ENCODE measurements at regions not wholly inside any gene's neighbourhood (a gene's known extent, or its start where the extent isn't known, plus 50 kb on each side); places are given as distances from the start of the nearest gene placed in this dataset.

DNA sequence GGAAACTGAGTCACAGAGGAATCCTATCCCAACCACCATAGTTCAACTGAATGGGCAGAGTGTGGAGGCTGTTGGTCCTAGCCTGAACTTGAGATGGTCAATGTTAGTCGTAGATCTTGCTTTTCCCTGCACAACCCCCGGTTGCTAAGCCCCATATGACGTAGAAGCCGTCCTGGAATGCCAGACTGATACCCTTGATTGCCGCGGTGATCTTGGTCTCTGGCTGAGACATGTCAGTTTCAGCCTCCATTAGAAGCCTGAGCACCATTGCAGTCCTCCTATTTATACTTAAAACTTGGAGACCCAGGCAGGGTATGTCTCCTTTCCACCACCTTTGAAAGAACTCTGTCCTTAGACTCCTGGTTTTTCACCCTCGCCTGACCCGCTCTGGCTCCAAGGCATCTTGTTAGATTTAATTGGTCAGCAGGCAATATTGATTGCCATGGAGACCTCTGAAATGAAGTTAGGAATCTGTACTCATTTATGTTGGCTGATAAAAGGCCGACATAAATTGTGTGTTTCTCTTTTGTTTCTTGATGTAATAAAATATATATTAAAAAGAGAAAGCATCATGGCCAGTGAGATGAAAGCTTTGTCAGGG lies 53.4 kb downstream of the RPLP1 start:
- no peak for DNase-seq (ENCODE audit: low spot score)

- DNase-seq (ENCODE audit: low spot score) = no peak
Observed at GRCh38 chr15:69508659-69509058, 56.0 kb downstream of the RPLP1 start.

DNA sequence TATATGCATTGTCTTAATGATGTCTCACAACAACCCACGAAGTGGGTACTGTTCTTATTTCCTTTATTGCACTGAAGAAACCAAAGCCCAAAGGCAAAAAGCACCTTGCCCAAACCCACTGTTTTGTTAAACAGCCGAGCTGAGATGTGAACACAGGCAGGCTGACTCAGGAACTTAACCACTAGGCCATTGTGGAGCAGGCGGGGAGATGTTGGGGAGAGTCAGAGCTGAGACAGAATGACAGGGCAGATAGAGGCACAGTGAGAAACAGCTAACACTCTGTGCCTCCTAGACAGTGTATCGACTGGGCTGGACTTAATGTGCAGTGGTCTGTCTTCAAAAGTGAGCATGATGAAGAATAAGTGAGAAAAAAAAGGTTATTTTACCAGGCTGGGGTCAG lies 56.5 kb downstream of the RPLP1 start:
- peak; percentile 10 for DNase-seq (ENCODE audit: low spot score)

GRCh38 chr15:69510556-69510955 lies 57.9 kb downstream of the RPLP1 start:
- no peak for DNase-seq (ENCODE audit: low spot score)

DNA sequence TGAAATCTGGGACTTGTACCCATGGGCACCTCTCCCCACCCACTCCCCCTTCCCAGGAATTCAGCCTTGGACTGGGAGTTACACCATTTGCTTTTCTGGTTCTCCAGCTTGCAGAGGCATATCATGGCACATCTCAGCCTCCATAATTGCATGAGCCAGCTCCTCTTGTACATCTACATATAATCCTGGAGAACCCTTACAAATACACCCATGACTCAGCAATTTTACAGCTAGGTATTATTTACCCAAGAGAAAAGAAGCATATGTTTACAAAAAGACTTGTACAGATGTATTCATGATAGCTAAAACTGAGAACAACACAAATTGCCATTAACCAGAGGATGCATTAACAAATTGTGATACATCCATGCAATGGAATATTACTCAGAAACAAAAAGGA lies 58.4 kb downstream of the RPLP1 start:
- no peak for DNase-seq (ENCODE audit: low spot score)

GRCh38 chr15:69511716-69512340 lies 59.2 kb downstream of the RPLP1 start:
- DNase-seq (ENCODE audit: low spot score) = no peak

- no peak for DNase-seq (ENCODE audit: low spot score)
Observed at GRCh38 chr15:69513450-69513960, 60.9 kb downstream of the RPLP1 start.

DNA sequence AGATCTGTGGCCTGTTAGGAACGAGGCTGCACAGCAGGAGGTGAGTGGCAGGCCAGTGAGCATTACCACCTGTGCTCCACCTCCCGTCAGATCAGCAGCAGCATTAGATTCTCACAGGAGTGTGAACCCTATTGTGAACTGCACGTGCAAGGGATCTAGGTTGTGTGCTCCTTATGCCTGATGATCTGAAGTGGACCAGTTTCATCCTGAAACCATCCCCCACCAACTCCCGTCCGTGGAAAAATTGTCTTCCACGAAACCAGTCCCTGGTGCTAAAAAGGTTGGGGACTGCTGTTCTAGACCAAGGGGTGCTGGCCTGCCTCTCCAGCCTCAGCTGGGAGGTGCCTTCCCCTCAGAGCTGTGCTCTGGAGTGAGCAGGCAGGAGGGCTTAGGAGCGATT lies 61.4 kb downstream of the RPLP1 start:
- DNase-seq (ENCODE audit: low spot score) = no peak

GRCh38 chr15:69515508-69515907 lies 62.9 kb downstream of the RPLP1 start:
- DNase-seq (ENCODE audit: low spot score) = no peak

- no peak for DNase-seq (ENCODE audit: low spot score)
Observed at GRCh38 chr15:69515926-69516325, 63.3 kb downstream of the RPLP1 start.

DNA sequence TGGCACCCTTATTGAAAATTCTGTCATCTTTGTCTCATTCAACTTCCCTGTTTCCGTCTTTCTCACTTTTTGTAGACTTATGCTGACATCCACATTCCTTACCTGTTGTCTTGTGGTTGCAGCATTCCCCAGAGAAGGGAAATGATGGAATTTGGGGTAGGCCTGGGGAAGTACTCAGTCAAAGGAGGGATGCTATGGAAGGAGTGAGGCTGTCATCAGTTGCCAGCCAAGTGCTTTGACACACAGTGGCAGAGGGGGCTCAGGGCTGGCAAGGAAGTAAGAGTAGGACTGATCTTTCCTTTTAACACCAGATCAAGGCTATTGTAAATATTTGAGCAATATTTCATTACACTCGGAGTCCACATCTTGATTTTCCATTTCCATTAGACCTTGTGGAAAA lies 64.4 kb downstream of the RPLP1 start:
- DNase-seq (ENCODE audit: low spot score) = no peak

DNA sequence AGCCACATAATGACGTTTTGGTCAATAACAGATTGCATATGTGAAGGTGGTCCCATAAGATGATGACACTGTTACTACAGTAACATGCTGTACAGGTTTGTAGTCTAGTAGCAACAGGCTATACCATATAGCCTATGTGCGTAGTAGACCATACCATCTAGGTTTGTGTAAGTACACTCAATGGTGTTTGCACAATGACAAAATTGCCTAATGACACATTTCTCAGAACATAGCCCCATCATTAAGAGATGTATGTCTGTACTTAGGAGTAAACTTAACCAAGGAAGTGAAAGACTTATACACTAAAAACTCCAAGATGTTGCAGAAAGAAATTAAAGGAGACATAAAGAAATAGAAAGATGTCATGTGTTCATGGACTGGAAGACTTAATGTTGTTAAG lies 66.2 kb downstream of the RPLP1 start:
- no peak for DNase-seq (ENCODE audit: low spot score)

DNA sequence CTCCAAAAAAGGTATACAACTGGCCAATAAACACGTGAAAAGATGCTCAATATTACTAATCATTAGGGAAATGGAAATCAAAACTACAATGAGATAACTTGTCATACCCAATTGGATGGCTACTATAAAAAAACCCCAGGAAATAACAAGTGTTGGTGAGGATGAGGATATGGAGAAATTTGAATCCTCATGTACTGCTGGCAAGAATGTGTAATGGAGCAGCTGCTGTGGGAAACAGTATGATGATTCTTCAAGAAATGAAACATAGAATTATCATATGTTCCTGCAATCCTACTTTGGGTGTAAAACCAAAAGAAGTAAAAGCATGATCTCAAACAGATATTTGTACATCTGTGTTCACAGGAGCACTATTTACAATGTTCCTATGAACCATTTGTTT lies 67.4 kb downstream of the RPLP1 start:
- no peak for DNase-seq (ENCODE audit: low spot score)

- no peak for DNase-seq (ENCODE audit: low spot score)
Observed at GRCh38 chr15:69522361-69522760, 69.7 kb downstream of the RPLP1 start.

- DNase-seq (ENCODE audit: low spot score) = peak; percentile 57
Observed at GRCh38 chr15:69523010-69524001, 70.7 kb downstream of the RPLP1 start.

DNA sequence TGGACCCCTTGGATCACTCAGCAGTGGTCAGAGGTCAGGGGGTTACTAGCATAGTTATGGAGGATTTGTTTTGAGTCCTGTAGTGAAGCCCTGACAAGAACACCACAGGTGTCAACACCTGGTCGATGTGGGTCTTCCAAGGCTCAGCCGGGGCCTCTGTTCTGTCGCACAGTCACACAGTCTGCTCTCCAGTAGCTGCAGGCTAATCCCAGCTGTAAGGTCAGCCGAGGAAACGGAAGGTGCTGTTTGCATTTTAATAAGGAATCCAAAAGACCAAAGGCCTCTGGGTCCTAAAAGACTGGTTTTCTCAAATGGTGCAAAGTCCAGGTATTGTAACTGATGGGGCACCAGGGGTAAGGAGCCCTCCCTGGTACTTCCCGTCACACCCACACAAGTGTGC lies 71.7 kb downstream of the RPLP1 start:
- no peak for DNase-seq (ENCODE audit: low spot score)

- DNase-seq (ENCODE audit: low spot score) = no peak
Observed at GRCh38 chr15:69524814-69525213, 72.2 kb downstream of the RPLP1 start.

- DNase-seq (ENCODE audit: low spot score) = no peak
Observed at GRCh38 chr15:69525543-69525942, 72.9 kb downstream of the RPLP1 start.

DNA sequence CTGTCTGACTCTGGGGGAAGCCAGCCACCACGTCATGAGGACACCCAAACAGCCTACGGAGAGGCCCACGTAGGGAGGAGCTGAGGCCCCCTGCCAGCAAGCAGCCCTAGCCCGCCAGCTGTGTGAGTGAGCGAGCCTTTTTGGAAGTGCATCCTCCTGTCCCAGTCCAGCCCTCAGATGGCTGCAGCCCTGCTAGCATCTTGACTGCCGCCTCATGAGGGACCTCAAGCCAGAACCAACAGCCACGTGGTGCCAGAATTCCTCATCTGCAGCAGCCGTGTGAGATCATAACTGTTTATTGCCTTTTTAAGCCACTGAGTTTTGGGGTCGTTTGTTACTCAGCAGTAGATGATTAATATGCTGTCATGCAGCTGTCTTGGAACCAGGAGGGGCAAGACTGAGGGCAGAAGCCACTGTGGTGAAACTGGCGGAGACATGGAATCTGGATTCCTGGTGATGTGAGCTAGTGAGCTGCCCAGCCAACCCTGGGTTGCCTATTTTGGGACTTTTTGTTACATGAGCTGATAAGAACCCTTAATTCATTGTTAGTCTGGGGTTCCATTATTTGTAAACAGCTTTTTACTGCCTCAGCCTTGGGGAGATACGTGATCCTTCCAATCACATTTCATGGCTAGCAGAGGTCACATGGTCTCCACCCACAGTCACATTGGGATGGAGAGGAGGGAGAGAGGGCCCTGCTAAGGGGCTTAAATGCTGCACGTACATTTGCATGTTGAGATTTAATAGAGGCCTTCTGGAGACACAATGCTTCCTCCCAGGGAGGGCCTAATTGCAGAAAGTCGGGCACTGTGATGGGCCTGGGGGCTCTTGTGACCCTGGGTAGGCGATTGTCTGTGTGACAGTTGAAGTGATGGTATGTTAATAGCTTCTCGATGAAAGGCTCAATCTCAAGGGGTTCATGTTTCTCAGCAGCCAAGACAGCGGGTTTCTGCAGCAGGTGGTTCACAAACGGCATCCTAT lies 73.8 kb downstream of the RPLP1 start:
- no peak for DNase-seq (ENCODE audit: low spot score)

- DNase-seq (ENCODE audit: low spot score) = no peak
Observed at GRCh38 chr15:69529141-69529540, 76.5 kb downstream of the RPLP1 start.

DNA sequence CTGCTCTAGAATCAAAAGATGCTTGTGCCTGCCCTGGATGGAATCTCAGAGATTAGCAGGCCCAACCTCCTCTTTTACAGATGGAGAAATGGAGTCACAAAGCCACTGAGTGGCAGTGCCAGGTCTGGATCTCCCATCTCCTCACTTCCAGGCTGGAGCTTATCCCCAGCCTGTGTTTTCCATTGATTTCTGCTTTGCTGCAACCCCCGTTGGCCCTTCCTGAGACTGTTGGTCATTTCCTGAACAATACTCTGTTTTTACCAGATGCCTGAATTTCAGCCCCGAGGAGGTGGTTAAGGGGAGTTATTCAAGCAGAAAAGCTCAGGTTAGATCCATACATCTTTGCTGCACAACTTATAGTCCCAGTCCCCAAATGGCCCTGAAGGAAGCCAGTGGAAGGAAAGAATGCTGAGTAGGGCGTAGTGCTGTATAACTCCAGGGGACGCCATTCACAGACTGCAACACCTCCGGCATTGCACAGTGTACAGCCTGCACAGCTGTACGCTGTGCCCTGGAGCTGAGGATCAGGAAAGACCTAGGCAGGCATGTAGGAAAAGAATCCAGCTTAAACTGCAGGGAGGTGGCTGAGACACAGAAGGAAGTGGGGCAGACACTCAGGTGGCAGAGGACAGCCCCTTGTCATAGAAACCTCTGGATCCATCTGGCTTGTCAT lies 77.5 kb downstream of the RPLP1 start:
- no peak for DNase-seq (ENCODE audit: low spot score)
